HepG2 (cell line): ENCODE measurements at regions not wholly inside any gene's neighbourhood (a gene's known extent, or its start where the extent isn't known, plus 50 kb on each side); places are given as distances from the start of the nearest gene placed in this dataset.

ENCODE experiments used
- ATAC-seq: fragments of 200-7000 bp; cut with Tn5 transposase; 3 replicates; pipeline ENCODE4 v1.9.1; 2020; ENCODE audit warnings: mild to moderate bottlenecking, moderate library complexity
- BruUV-seq: library from RNA; stranded (reverse); fragments of 400-500 nt; replicated peaks from 2 replicates; lab custom pipeline; 2021; lab: Mats Ljungman, UMichigan
- CTCF ChIA-PET: fragments of 300-600 bp; formaldehyde crosslinking; extraction: SDS; loops from one replicate; lab custom pipeline; 2021; ENCODE audit warnings: low total read pairs, inconsistent platforms, low intra/inter-chr PET ratio; lab: Yijun Ruan, JAX
- POLR2A ChIA-PET: fragments of 350-600 bp; sonication (Branson Sonifier 250); formaldehyde crosslinking; loops from one replicate; lab custom pipeline; 2020; ENCODE audit warnings: antibody characterized with exemption, inconsistent platforms; lab: Yijun Ruan, JAX
- DNase-seq: peaks from one replicate; pipeline ENCODE4 v3.0.0-alpha.2; 2015; ENCODE audit warnings: low spot score
- FAIRE-seq: peaks from 3 replicates; lab custom pipeline; 2011; peaks lifted over from hg19 to GRCh38; lab: Jason Lieb, UNC
- H2AFZ ChIP-seq: one replicate; pipeline ENCODE4 v1.6.1; 2011; ENCODE audit warnings: low read length, inconsistent platforms
- H3K27ac ChIP-seq: fragments of 300-600 bp; 3 replicates; pipeline ENCODE4 v1.8.0; 2011; ENCODE audit warnings: mixed run types, mild to moderate bottlenecking, mixed read lengths, low read length, inconsistent platforms; ENCODE audit not compliant: insufficient read depth; ENCODE audit errors: extremely low read length
- H3K27me3 ChIP-seq, 2 experiments: fragments of 200-600 bp in 1 of 2; 2 replicates in 1 of 2; 3 replicates in 1 of 2; pipeline versions ENCODE4 v1.6.0 to v1.8.0; 2011; ENCODE audit warnings: low read length in 2 of 2, mild to moderate bottlenecking in 2 of 2, moderate library complexity in 2 of 2, inconsistent platforms in 1 of 2; ENCODE audit not compliant: insufficient read depth in 2 of 2, control insufficient read depth in 1 of 2
- H3K36me3 ChIP-seq, 2 experiments: fragments of 200-600 bp in 1 of 2; replicated peaks in 1 of 2; 2 replicates in 1 of 2; 3 replicates in 1 of 2; pipeline versions ENCODE4 v1.5.1 to v1.8.0; 2011; ENCODE audit warnings: low read length in 2 of 2, inconsistent platforms in 1 of 2; ENCODE audit not compliant: insufficient read depth in 2 of 2, control insufficient read depth in 1 of 2
- H3K4me1 ChIP-seq: 2 replicates; pipeline ENCODE4 v1.5.1; 2012; ENCODE audit warnings: low read length, inconsistent platforms; ENCODE audit not compliant: insufficient read depth
- H3K4me2 ChIP-seq: 2 replicates; pipeline ENCODE4 v1.6.0; 2011; ENCODE audit warnings: low read depth, low read length, inconsistent platforms
- H3K4me3 ChIP-seq, 3 experiments: fragments of 200-600 bp in 1 of 3; sonication (generic), shearing (Covaris generic) in 1 of 3; replicated peaks in 1 of 3; 2 replicates each; pipeline ENCODE4 v1.5.1; 2011 to 2016; ENCODE audit warnings: low read length in 3 of 3, inconsistent platforms in 2 of 3, low read depth in 2 of 3, mild to moderate bottlenecking in 2 of 3, control low read depth in 1 of 3, mixed read lengths in 1 of 3; ENCODE audit not compliant: insufficient read depth in 1 of 3
- H3K79me2 ChIP-seq: one replicate; pipeline ENCODE4 v1.6.1; 2011; ENCODE audit warnings: low read length, inconsistent platforms; ENCODE audit not compliant: insufficient read depth
- H3K9ac ChIP-seq: 2 replicates; pipeline ENCODE4 v1.6.0; 2011; ENCODE audit warnings: mild to moderate bottlenecking, low read depth, low read length, inconsistent platforms; ENCODE audit not compliant: insufficient read depth
- H3K9me3 ChIP-seq: 2 replicates; pipeline ENCODE4 v1.5.1; 2012; ENCODE audit warnings: mild to moderate bottlenecking, low read length
- H4K20me1 ChIP-seq: 2 replicates; pipeline ENCODE4 v1.6.0; 2011; ENCODE audit warnings: inconsistent platforms, mild to moderate bottlenecking, low read length, moderate library complexity; ENCODE audit not compliant: insufficient read depth
- KLF15 ChIP-seq: sonication (generic); formaldehyde crosslinking; IDR thresholded peaks from 2 replicates; pipeline ENCODE4 v1.8.1; 2023; ENCODE audit warnings: borderline replicate concordance, mild to moderate bottlenecking, inconsistent platforms, missing genetic modification reagents, mixed read lengths
- MED13 ChIP-seq: sonication (generic); formaldehyde crosslinking; IDR thresholded peaks from 2 replicates; pipeline ENCODE4 v1.5.0; 2020; ENCODE audit warnings: missing genetic modification reagents
- RBM39 ChIP-seq: fragments of 200-400 bp; formaldehyde crosslinking; IDR thresholded peaks from one replicate; pipeline ENCODE4 v1.6.1; 2018; ENCODE audit warnings: antibody characterized with exemption, mild to moderate bottlenecking, low read depth, low read length; ENCODE audit not compliant: poor library complexity, severe bottlenecking
- SOX13 ChIP-seq, 3 experiments: fragments of 450-650 bp in 1 of 3; sonication (generic) in 1 of 3; formaldehyde crosslinking in 1 of 3; IDR thresholded peaks in 2 of 3; conservative IDR thresholded peaks in 1 of 3; 2 replicates each; pipeline versions ENCODE4 v1.5.0 to v1.6.1; 2016 to 2020; ENCODE audit warnings: antibody characterized with exemption in 1 of 3, mild to moderate bottlenecking in 1 of 3, missing compliant biosample characterization in 1 of 3, missing genetic modification reagents in 1 of 3, moderate library complexity in 1 of 3
- ZFP37 ChIP-seq: sonication (generic); formaldehyde crosslinking; IDR thresholded peaks from 2 replicates; pipeline ENCODE4 v1.4.0; 2020; ENCODE audit warnings: missing genetic modification reagents, borderline replicate concordance
- ZNF670 ChIP-seq: sonication (generic); formaldehyde crosslinking; IDR thresholded peaks from 2 replicates; pipeline ENCODE4 v1.8.0; 2022; ENCODE audit warnings: mild to moderate bottlenecking, missing genetic modification reagents, borderline replicate concordance
- WGBS: methylation state at CpG from one replicate; pipeline ENCODE4 v1.1.6; 2017; ENCODE audit warnings: low lambda C conversion rate; 5-methylcytosine and 5-hydroxymethylcytosine counted together
- in situ Hi-C: cut with HindIII; loops from 2 replicates; pipeline ENCODE4 v1.10.0; 2017; ENCODE audit warnings: low pct_unique_long_range_greater_than_20kb; ENCODE audit not compliant: extremely low pct_ligation_motif_present
- intact Hi-C: fragments of 100-400 bp; cut with micrococcal nuclease; formaldehyde crosslinking; loops from one replicate; pipeline ENCODE4 v1.10.0; 2022; ENCODE audit not compliant: unreplicated experiment
- TF ChIP-seq, protein P1 (sequence below): sonication (generic); formaldehyde crosslinking; IDR thresholded peaks from 2 replicates; pipeline ENCODE4 v1.9.0; 2021; ENCODE audit warnings: missing genetic modification reagents, borderline replicate concordance
- TF ChIP-seq, protein P2 (sequence below): sonication (generic); formaldehyde crosslinking; IDR thresholded peaks from 2 replicates; pipeline ENCODE4 v1.8.0; 2022; ENCODE audit warnings: low read depth, missing genetic modification reagents
- TF ChIP-seq, protein P3 (sequence below), 2 experiments: sonication (generic) in 1 of 2; formaldehyde crosslinking in 1 of 2; IDR thresholded peaks; 2 replicates each; pipeline versions ENCODE4 v1.4.0 to v1.6.1; 2016 to 2020; ENCODE audit warnings: borderline replicate concordance in 1 of 2, low read depth in 1 of 2, mild to moderate bottlenecking in 1 of 2, missing genetic modification reagents in 1 of 2
- TF ChIP-seq, protein P4 (sequence below): sonication (generic); formaldehyde crosslinking; IDR thresholded peaks from 2 replicates; pipeline ENCODE4 v1.4.0; 2020; ENCODE audit warnings: missing genetic modification reagents

DNA sequence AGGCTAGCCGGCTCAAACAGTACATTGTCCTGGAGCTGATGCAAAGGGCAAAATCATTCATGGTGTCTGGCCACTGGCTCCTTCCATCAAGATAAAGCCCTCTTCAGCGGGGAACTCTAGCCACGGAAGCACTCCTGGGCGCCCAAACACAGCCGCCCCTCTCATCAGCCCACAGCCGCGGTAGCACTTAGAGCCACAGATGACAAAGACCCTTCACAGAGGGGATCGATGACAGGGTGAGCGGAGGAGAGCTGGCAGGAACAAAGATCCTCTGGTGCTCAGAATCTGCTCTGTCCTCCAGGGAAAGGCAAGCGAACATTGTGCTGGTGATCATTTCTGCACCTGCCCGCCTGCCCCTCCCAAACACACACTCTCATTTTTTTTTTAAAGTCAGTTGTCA lies 222.2 kb upstream of the NRP1 start:
- no peak overlapping the region for H3K27ac ChIP-seq
- no peak overlapping the region for H3K4me3 ChIP-seq
- no peaks in the 10 kb centered on the region for H3K9me3 ChIP-seq
- peaks cover 1 to 34% of the 10 kb centered on the region in 2 experiments for H3K27me3 ChIP-seq
- no peak for FAIRE-seq
- WGBS, result 0% methylated on average over 2 of the region's 11 CpGs
- CTCF ChIA-PET, result no interaction called here
- H3K4me1 ChIP-seq, result no peaks in the 10 kb centered on the region
- H3K79me2 ChIP-seq, result no peaks in the 10 kb centered on the region
- no peaks in the 10 kb centered on the region for H4K20me1 ChIP-seq
- no peaks in the 10 kb centered on the region for H3K36me3 ChIP-seq
- POLR2A ChIA-PET, result no interaction called here
- intact Hi-C loops, result no loop called here
- in situ Hi-C loops, result no loop called here
- no peak overlapping the region; the same call in 1 of the 2 replicates for H3K4me2 ChIP-seq
- BruUV-seq, result no TSS peak
- no peak overlapping the region for H2AFZ ChIP-seq
- TF ChIP-seq KLF15, result no peak
- no peak for TF ChIP-seq ZNF670 (CRISPR knock-in tag)
- TF ChIP-seq, protein P1, sequence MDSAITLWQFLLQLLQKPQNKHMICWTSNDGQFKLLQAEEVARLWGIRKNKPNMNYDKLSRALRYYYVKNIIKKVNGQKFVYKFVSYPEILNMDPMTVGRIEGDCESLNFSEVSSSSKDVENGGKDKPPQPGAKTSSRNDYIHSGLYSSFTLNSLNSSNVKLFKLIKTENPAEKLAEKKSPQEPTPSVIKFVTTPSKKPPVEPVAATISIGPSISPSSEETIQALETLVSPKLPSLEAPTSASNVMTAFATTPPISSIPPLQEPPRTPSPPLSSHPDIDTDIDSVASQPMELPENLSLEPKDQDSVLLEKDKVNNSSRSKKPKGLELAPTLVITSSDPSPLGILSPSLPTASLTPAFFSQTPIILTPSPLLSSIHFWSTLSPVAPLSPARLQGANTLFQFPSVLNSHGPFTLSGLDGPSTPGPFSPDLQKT (CRISPR knock-in tag), result no peak
- TF ChIP-seq RBM39, result no peak
- no peak for TF ChIP-seq MED13 (CRISPR knock-in tag)
- no peak for DNase-seq
- peak; percentile 44; the same call in 2 of the 3 replicates for ATAC-seq
- H3K9ac ChIP-seq, result no peak overlapping the region

DNA sequence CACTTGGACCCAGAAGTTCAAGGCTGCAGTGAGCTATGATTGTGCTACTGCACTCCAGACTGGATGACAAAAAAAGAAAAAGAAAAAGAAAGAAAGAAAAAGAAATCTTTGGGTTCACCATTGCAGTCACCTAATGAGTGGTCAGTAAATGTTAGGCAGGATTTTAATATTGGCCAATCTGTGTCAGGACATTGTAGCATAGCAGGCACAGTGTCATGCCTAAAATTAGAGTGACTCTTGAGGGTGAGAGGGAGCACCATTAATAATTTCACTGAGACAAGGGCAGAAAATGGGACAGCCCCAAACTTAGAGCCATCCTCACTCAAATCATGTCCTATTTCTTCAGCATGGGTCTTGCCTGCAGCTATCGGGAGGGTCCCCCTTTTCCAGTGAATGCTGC lies 221.6 kb upstream of the NRP1 start:
- 80% methylated on average over 1 of the region's 1 CpG for WGBS
- Histone ChIP-seq H3K27ac (no peak overlapping the region), H3K9ac (no peak overlapping the region), H3K27me3 (peaks cover 1 to 30% of the 10 kb centered on the region in 2 experiments; a peak in 4 of 5 replicates), H2AFZ (no peak overlapping the region), H3K9me3 (no peaks in the 10 kb centered on the region), H3K36me3 (no peaks in the 10 kb centered on the region), H3K79me2 (no peaks in the 10 kb centered on the region), H4K20me1 (no peaks in the 10 kb centered on the region), H3K4me3 (no peak overlapping the region), H3K4me2 (no peak overlapping the region), H3K4me1 (no peaks in the 10 kb centered on the region)
- intact Hi-C loops (no loop called here), in situ Hi-C loops (no loop called here)
- FAIRE-seq, result no peak
- no TSS peak for BruUV-seq
- no peak for ATAC-seq
- ChIA-PET POLR2A (no interaction called here), CTCF (no interaction called here)
- DNase-seq, result no peak
- TF ChIP-seq, protein P2, sequence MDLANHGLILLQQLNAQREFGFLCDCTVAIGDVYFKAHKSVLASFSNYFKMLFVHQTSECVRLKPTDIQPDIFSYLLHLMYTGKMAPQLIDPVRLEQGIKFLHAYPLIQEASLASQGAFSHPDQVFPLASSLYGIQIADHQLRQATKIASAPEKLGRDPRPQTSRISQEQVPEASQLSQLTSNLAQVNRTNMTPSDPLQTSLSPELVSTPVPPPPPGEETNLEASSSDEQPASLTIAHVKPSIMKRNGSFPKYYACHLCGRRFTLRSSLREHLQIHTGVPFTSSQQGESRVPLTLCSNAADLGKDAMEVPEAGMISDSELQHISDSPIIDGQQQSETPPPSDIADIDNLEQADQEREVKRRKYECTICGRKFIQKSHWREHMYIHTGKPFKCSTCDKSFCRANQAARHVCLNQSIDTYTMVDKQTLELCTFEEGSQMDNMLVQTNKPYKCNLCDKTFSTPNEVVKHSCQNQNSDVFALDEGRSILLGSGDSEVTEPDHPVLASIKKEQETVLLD, result no peak
- TF ChIP-seq ZFP37 (CRISPR knock-in tag) (no peak), SOX13 (IDR thresholded peaks at IDR 0.05) (no peak), SOX13 (CRISPR knock-in tag; conservative IDR thresholded peaks at IDR 0.05 in 1 of 2, IDR thresholded peaks at IDR 0.05 in 1 of 2) (no peak)
- TF ChIP-seq, protein P3, sequence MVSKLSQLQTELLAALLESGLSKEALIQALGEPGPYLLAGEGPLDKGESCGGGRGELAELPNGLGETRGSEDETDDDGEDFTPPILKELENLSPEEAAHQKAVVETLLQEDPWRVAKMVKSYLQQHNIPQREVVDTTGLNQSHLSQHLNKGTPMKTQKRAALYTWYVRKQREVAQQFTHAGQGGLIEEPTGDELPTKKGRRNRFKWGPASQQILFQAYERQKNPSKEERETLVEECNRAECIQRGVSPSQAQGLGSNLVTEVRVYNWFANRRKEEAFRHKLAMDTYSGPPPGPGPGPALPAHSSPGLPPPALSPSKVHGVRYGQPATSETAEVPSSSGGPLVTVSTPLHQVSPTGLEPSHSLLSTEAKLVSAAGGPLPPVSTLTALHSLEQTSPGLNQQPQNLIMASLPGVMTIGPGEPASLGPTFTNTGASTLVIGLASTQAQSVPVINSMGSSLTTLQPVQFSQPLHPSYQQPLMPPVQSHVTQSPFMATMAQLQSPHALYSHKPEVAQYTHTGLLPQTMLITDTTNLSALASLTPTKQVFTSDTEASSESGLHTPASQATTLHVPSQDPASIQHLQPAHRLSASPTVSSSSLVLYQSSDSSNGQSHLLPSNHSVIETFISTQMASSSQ (IDR thresholded peaks at IDR 0.05; ENCODE audit: low read depth), result no peak
- TF ChIP-seq, protein P3 (CRISPR knock-in tag; IDR thresholded peaks at IDR 0.05; ENCODE audit: borderline replicate concordance), result no peak
- TF ChIP-seq, protein P4, sequence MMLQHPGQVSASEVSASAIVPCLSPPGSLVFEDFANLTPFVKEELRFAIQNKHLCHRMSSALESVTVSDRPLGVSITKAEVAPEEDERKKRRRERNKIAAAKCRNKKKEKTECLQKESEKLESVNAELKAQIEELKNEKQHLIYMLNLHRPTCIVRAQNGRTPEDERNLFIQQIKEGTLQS (CRISPR knock-in tag), result no peak
